Liver (tissue), 3 donors: ENCODE measurements at regions not wholly inside any gene's neighbourhood (a gene's known extent, or its start where the extent isn't known, plus 50 kb on each side); places are given as distances from the start of the nearest gene placed in this dataset.
A peak's percentile ranks its signal among the peaks of the same experiment; 100 is the strongest.

Experiments used
- FOXA1 ChIP-seq: IDR thresholded peaks from 2 replicates; pipeline ENCODE4 v1.6.1; 2016; ENCODE audit warnings: antibody characterized with exemption
- GABPA ChIP-seq, 2 donors: IDR thresholded peaks in 1 of 2; conservative IDR thresholded peaks in 1 of 2; 2 replicates each; pipeline ENCODE4 v1.6.1; 2016; ENCODE audit warnings: antibody characterized with exemption in 2 of 2, mild to moderate bottlenecking in 1 of 2, moderate library complexity in 1 of 2
- JUND ChIP-seq, 2 donors: IDR thresholded peaks; 2 replicates each; pipeline ENCODE4 v1.6.1; 2016; ENCODE audit warnings: antibody characterized with exemption in 2 of 2
- NR2F2 ChIP-seq: IDR thresholded peaks from 2 replicates; pipeline ENCODE4 v1.6.1; 2016; ENCODE audit warnings: antibody characterized with exemption
- RAD21 ChIP-seq, 2 donors: IDR thresholded peaks; 2 replicates each; pipeline ENCODE4 v1.6.1; 2016; ENCODE audit warnings: antibody characterized with exemption in 2 of 2, mild to moderate bottlenecking in 2 of 2
- SP1 ChIP-seq: IDR thresholded peaks from 2 replicates; pipeline ENCODE4 v1.6.1; 2018; ENCODE audit warnings: antibody characterized with exemption, mild to moderate bottlenecking
- TAF1 ChIP-seq: conservative IDR thresholded peaks from 2 replicates; pipeline ENCODE4 v1.6.1; 2016; ENCODE audit warnings: antibody characterized with exemption, mild to moderate bottlenecking
- YY1 ChIP-seq: IDR thresholded peaks from 2 replicates; pipeline ENCODE4 v1.6.1; 2016; ENCODE audit warnings: antibody characterized with exemption, mild to moderate bottlenecking
- TF ChIP-seq, protein P1 (sequence below): fragments of 150-350 bp; IDR thresholded peaks from 2 replicates; pipeline ENCODE4 v1.5.1; 2017; ENCODE audit warnings: improper control_type of control experiment, low read depth, low read length; ENCODE audit not compliant: missing input control
- TF ChIP-seq, protein P2 (sequence below): IDR thresholded peaks from 2 replicates; pipeline ENCODE4 v1.6.1; 2016; ENCODE audit warnings: antibody characterized with exemption, mild to moderate bottlenecking
- TF ChIP-seq, protein P3 (sequence below): IDR thresholded peaks from 2 replicates; pipeline ENCODE4 v1.6.1; 2016; ENCODE audit warnings: antibody characterized with exemption
- donor health status: healthy.
- donor health status: healthy.

DNA sequence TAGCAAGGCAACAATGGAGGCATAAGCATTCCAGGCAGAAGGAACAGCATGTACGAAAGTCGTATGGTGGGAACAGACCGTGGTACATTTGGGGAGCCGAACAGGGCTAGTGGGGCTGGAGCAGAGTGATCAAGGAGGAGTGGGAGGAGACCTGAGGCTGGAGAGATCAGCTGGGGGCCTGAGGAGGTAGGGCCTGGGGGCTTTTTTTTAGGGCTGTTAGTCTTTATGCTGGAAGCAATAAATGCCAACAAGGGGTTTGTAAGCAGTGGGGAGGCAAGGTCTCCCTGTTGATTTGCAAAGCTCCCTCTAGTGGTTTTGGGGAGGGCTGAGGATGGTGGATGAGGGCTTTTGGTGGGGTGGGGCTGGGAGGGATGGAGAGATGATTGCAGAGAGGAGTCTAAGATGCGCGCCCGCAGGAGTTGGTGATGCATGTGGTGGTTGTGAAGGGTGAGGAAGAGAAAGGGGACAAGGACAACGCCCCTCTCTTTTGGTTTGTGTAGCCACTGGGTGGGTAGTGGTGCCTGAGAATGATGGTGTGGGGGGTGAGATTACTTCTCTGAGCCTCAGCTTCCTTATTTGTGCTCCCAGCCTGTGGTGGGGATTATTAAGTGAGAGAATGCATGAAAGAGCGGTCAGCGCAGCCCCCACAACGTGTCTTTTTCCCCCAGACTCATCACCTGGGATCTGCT is 74.1 kb upstream of the TOX2 start:
- TF ChIP-seq, protein P1, sequence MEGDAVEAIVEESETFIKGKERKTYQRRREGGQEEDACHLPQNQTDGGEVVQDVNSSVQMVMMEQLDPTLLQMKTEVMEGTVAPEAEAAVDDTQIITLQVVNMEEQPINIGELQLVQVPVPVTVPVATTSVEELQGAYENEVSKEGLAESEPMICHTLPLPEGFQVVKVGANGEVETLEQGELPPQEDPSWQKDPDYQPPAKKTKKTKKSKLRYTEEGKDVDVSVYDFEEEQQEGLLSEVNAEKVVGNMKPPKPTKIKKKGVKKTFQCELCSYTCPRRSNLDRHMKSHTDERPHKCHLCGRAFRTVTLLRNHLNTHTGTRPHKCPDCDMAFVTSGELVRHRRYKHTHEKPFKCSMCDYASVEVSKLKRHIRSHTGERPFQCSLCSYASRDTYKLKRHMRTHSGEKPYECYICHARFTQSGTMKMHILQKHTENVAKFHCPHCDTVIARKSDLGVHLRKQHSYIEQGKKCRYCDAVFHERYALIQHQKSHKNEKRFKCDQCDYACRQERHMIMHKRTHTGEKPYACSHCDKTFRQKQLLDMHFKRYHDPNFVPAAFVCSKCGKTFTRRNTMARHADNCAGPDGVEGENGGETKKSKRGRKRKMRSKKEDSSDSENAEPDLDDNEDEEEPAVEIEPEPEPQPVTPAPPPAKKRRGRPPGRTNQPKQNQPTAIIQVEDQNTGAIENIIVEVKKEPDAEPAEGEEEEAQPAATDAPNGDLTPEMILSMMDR = peak; percentile 15
- TF ChIP-seq TAF1 = no peak
- TF ChIP-seq NR2F2 = no peak
- TF ChIP-seq SP1 = no peak
- TF ChIP-seq YY1 = no peak
- TF ChIP-seq, protein P2, sequence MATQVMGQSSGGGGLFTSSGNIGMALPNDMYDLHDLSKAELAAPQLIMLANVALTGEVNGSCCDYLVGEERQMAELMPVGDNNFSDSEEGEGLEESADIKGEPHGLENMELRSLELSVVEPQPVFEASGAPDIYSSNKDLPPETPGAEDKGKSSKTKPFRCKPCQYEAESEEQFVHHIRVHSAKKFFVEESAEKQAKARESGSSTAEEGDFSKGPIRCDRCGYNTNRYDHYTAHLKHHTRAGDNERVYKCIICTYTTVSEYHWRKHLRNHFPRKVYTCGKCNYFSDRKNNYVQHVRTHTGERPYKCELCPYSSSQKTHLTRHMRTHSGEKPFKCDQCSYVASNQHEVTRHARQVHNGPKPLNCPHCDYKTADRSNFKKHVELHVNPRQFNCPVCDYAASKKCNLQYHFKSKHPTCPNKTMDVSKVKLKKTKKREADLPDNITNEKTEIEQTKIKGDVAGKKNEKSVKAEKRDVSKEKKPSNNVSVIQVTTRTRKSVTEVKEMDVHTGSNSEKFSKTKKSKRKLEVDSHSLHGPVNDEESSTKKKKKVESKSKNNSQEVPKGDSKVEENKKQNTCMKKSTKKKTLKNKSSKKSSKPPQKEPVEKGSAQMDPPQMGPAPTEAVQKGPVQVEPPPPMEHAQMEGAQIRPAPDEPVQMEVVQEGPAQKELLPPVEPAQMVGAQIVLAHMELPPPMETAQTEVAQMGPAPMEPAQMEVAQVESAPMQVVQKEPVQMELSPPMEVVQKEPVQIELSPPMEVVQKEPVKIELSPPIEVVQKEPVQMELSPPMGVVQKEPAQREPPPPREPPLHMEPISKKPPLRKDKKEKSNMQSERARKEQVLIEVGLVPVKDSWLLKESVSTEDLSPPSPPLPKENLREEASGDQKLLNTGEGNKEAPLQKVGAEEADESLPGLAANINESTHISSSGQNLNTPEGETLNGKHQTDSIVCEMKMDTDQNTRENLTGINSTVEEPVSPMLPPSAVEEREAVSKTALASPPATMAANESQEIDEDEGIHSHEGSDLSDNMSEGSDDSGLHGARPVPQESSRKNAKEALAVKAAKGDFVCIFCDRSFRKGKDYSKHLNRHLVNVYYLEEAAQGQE = no peak
- no peak for TF ChIP-seq GABPA (IDR thresholded peaks at IDR 0.05 in 1 of 2, conservative IDR thresholded peaks at IDR 0.05 in 1 of 2)
- TF ChIP-seq JUND (IDR thresholded peaks at IDR 0.05) = no peak
- peak; percentile 20 to 66 for TF ChIP-seq RAD21 (IDR thresholded peaks at IDR 0.05)
- no peak for TF ChIP-seq FOXA1
- TF ChIP-seq, protein P3, sequence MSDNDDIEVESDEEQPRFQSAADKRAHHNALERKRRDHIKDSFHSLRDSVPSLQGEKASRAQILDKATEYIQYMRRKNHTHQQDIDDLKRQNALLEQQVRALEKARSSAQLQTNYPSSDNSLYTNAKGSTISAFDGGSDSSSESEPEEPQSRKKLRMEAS = no peak
